Activated CD4-positive, alpha-beta T cell treated with anti-CD3 and anti-CD28 coated beads, Interleukin-2, amount 50 U/mL, for 48 hours (primary cell): ENCODE measurements at regions not wholly inside any gene's neighbourhood (a gene's known extent, or its start where the extent isn't known, plus 50 kb on each side); places are given as distances from the start of the nearest gene placed in this dataset.
"Not testable (repeated sequence)": the region's sequence is repeated elsewhere in the genome, so short reads cannot be mapped to it uniquely, and the experiment has no call there.

Experiments used
- DNase-seq, 2 experiments: peaks; one replicate each; pipeline ENCODE4 v3.0.0-alpha.2; 2020

GRCh38 chr5:154702477-154702876 is 52.7 kb upstream of the LARP1 start:
- no peak for DNase-seq

DNA sequence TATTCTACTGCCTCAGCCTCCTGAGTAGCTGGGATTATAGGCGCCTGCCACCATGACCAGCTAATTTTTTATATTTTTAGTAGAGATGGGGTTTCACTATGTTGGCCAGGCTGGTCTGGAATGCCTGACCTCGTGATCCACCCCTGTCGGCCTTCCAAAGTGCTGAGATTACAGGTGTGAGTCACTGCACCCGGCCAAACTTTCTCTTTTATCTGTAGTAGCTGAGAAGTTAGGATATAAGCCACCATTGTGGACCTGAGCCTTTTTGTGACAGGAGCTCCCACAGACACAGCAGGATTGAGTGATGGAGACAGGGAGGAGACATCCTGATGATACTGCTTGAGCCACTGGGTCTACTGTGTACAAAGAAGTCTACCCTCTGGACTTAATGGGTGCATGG is 53.5 kb upstream of the LARP1 start:
- DNase-seq: not testable (repeated sequence)

DNA sequence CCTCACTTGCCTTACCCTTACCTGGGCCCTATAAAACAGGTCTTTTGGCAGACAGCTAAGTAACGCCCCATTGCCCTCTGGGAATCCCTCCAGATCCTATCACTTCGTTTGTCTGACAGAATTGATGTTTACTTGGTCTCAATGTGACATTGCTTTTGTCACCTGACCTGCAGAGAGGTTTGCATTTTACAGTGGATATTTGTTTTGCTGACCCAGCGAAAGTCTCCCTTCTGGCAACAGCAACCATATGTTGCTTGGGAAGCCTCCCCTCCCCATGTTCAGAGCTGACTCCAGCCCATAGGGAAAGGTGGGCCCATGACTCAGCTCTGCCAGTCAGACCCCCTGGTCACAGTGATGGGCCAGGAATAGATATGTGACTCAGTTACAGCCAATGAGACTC is 54.0 kb upstream of the LARP1 start:
- DNase-seq: no peak

GRCh38 chr5:154700289-154700928 is 54.8 kb upstream of the LARP1 start:
- DNase-seq: not testable (repeated sequence)

GRCh38 chr5:154698763-154699162 is 56.4 kb upstream of the LARP1 start:
- no peak for DNase-seq

DNA sequence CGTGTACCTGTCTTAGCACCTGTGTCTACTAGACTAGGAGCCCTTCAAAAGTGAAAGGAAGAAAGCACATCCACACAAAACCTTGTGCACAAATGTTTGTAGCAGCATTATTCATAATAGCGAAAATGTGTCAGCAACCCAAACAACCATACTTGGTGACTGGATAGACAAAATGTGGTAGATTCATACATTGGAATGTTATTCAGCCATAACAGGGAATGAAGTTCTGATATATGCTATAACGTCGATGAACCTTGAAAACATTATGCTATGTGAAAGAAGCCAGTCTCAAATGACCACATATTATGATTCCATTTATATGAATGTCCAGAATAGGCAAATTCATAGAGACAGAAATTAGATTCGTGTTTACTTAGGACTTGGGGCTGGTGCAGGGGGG is 57.8 kb upstream of the LARP1 start:
- DNase-seq: no peak

DNA sequence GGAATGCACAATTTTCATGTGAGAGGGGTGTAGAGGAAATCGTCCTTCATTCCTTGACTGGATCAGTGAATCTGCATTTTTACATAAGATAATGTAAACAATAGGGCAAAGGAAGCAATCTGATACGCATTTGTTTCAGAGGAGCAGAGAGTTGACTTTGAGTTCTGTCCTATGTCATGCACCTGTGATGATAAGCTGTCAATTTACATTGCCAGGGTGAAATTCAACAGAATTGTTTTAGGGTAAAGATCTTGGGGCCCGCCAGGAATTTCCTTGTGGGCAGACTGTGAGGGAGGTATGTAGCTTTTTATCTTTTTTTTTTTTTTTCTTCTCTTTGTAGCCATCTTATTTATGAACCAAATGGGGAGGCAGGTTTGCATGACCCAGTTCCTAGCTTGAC is 58.3 kb upstream of the LARP1 start:
- no peak for DNase-seq

DNA sequence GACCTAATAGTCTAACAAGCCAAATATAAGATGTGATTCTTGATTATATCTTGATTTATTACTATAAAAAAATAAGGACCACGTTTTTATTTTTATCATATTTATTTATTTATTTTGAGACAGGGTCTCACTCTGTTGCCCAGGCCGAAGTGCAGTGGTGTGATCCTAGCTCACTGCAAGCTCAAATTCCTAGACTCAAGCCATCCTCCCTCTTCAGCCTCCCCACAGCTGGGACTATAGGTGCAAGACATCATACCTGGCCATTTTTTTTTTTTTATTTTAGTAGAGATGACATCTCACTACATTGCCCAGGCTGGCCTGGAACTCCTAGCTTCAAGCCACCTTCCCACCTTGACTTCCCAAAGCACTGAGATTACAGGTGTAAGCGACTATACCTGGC is 61.0 kb upstream of the LARP1 start:
- DNase-seq: no peak

DNA sequence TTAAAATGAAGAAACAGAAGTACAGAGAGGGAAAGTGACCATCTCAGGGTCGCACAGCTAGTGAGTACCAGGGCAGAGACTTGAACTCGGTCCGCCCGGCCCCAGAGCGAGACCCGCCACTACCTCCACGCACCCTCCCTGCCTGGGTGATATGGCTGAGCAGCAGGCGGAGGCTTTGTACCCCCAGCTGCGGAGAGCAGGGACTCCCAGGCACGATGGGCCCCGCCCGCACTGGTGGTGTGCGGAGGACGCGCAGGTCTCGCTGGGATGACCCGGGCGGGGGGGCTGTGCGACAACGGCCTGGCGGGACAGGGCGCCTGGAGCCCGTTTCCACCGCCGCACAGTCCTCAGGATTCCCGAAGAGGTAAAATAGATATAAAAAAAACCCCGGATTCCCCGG is 64.7 kb upstream of the LARP1 start:
- no peak for DNase-seq

- no peak for DNase-seq
These were observed 68.7 kb upstream of the LARP1 start for GRCh38 chr5:154686490-154686889.

GRCh38 chr5:154683101-154683880 is 71.9 kb upstream of the LARP1 start:
- no peak for DNase-seq

DNA sequence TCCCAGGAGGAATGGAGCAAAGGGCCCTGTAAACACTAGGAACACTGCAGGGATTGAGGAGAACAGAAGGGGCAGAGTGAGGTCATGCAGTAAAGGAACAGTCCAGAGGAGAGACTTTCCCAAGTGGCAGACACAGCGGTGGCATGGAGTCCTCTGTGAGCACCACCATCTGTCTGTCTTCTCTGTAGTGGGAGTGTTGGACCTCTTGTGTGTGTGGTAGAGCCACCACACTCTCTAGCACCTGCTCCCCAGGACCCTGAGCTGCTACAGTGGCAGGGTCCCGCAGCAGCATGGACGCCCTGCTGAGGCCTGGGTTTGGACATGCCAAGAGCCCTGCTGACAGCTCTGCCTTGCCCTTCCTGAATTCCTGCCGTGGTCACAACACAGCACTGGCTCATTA is 75.7 kb upstream of the LARP1 start:
- no peak for DNase-seq

- no peak for DNase-seq
These were observed 77.3 kb upstream of the LARP1 start for GRCh38 chr5:154677921-154678320.

GRCh38 chr5:154676508-154676907 is 78.7 kb upstream of the LARP1 start:
- no peak for DNase-seq

DNA sequence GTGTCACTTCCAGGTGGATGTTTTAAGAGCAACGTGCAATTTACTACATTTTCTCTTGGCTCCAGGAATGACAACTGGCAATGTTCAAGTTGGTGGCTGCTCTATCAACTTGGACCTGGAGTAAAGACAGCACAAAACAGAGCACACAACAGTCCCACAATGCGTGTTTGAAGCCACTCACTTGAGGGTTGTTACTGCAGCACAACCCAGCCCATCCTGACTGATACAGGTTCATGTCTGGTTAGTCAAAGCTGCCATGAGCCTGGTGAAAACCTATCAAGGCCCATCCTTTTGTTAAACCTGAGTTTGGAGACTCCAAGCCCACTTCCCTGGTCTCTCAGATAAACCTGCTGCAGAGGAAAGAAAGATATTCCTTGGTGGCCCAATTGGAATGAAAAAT is 81.1 kb upstream of the LARP1 start:
- DNase-seq: no peak

DNA sequence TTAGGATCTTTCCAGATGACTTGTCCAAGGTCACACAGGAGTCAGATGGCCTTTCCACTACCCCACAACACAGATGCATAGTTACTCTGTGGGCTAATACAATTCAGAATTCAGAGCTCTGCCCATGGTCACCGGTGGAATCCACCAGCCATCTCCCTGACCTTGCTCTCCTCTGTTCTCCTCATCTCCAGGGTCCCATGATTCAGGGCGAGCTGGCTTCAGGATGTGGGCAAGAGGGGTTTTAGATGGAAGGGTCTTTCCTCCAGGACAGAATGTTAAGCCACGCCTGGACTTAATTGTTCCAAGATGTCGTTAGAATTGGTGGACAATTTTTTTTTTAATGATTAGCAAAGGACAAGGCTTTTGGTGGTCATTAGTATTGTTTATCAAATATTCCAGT is 81.7 kb upstream of the LARP1 start:
- DNase-seq: no peak

- not testable (repeated sequence) for DNase-seq
These were observed 85.3 kb upstream of the LARP1 start for GRCh38 chr5:154669913-154670312.

- DNase-seq: no peak
These were observed 85.8 kb upstream of the LARP1 start for GRCh38 chr5:154669402-154669801.

GRCh38 chr5:154664869-154665268 is 90.3 kb upstream of the LARP1 start:
- DNase-seq: no peak

- DNase-seq: no peak
These were observed 91.8 kb upstream of the LARP1 start for GRCh38 chr5:154663424-154663823.

GRCh38 chr5:154654486-154655371 is 100.4 kb upstream of the LARP1 start:
- DNase-seq: no peak

GRCh38 chr5:154653764-154654485 is 101.3 kb upstream of the LARP1 start:
- no peak for DNase-seq

- no peak for DNase-seq
These were observed 101.8 kb upstream of the LARP1 start for GRCh38 chr5:154653418-154653763.
